HT1080 (cell line): ENCODE measurements at regions not wholly inside any gene's neighbourhood (a gene's known extent, or its start where the extent isn't known, plus 50 kb on each side); places are given as distances from the start of the nearest gene placed in this dataset.
"Not testable (repeated sequence)": the region's sequence is repeated elsewhere in the genome, so short reads cannot be mapped to it uniquely, and the experiment has no call there.

Experiments
- DNase-seq: peaks from one replicate; pipeline ENCODE4 v3.0.0-alpha.2; 2015; ENCODE audit warnings: low read depth

DNA sequence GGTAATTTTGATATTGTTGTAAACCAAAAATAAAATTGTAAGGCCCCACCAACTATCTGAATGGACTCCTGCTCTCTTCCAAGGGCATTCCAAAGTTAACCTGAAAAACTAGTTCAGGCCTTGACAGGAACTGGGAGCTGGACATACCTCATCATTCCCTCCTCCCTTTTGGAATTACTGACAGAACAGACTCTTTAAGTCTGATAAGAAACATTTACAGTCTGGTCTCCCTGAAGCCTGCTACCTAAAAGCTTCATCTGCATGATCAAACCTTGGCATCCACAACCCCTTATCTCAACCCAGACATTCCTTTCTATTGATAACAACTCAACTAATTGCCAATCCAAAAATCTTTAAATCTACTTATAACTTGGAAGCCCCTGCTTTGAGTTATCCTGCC, 123.8 kb downstream of the TLR5 start:
- DNase-seq: no peak

DNA sequence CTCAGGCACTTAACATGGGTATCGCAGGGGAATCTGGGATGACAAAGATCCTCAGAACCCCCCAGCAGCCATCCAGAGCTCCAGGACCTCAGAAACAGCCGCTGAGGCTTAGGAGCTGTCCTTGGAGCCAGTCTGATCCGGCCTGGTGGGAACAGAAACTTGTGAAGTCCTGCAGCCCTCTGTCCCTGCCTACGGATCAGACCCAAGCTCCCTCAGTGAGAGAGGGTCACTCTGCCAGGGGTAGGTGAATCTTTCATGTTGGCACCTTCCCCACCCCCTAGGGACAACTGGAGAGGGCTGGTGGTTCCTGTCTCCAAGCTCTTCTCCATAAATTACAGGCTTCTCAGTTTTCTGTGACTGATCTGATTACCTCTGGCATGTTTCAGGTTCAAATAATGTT, 122.3 kb downstream of the TLR5 start:
- DNase-seq: no peak

DNA sequence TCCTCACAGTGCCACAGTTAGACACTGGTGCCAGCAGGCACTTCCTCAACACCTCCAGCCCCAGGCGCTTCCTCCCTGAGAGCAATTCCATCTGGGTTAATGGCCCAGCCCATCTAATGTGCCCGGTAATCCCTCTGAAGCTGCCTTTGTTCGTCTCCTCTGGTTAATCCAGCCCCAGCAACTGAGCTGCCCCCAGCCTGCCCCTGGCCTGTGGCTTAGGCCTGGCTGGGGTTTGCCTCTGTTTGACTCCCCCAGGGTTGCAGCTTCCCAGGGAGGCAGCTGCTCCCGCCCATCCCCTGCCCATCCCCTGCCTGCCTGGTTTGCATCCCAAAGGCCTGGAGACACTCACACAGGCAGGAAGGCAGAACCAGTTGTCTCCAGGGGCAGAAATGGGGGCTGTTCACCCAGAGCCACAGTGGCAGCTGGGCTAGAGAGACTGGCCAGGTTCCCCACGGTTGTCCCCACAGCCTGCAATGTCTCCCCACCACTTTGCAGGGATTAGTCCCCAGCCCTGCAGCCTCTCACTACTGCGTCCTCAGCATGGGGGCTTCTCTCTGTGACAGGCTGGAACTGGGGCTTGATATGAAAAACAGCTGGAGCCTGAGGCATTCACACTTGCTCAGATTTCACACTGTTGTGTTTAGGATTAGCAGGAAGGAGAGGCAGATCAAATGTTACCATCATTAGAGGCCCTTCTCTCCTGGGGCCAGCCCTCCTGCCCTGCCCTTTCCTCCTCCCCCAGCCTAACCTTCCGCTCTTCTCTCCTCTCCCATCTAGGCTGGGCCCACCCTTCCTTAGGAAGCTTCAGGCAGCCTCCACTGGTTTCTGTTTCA, 120.2 kb downstream of the TLR5 start:
- DNase-seq: no peak

DNA sequence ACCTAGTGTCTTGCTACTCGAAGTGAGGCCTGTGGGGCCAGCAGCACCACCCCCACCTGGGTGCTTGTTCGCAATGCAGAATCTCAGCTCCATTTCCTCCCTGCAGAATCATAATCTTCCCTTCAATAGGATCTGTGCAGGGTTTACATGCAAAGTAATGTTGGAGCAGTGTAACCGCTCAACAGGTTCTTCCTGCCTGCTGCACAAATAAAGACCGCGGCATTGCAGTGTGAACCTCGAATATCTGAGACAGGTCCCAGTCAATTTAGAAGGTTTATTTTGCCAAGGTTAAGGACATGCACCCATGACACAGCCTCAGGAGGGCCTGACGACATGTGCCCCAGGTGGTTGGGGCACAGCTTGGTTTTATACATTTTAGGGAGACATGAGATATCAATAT, 119.2 kb downstream of the TLR5 start:
- DNase-seq: no peak

DNA sequence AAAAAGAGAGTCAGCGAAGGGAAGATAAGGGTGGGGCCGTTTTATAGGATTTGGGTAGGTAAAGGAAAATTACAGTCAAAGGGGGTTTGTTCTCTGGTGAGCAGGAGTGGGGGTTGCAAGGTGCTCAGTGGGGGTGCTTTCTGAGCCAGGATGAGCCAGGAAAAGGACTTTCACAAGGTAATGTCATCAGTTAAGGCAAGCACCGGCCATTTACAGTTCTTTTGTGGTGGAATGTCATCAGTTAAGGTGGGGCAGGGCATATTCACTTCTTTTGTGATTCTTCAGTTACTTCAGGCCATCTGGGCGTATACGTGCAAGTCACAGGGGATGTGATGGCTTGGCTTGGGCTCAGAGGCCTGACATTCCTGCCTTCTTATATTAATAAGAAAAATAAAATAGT, 118.6 kb downstream of the TLR5 start:
- DNase-seq: not testable (repeated sequence)

DNA sequence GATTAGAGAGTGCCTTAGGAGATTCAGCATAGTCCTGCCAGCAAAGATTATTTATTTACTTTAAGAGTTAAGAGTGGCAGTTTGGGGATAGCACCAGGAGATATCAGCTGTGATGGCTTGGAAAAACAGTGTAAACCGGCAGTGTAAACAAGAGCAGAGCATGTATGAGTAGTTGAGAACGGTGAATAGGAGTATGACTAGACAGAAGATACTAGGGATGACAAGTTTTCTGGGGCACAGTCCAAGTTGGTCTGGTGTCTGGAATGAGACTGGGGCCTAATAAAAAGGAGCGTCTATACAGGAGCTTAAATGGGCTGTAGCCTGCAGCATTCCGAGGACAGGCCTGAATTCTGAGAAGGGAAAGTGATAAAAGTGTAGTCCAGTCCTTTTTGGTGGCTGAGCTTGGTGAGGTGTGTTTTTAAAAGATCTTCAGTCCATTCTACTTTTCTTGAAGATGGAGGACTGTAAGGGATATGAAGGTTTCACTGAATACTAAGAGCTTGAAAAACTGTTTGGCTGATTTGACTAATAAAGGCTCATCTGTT, 117.8 kb downstream of the TLR5 start:
- not testable (repeated sequence) for DNase-seq

DNA sequence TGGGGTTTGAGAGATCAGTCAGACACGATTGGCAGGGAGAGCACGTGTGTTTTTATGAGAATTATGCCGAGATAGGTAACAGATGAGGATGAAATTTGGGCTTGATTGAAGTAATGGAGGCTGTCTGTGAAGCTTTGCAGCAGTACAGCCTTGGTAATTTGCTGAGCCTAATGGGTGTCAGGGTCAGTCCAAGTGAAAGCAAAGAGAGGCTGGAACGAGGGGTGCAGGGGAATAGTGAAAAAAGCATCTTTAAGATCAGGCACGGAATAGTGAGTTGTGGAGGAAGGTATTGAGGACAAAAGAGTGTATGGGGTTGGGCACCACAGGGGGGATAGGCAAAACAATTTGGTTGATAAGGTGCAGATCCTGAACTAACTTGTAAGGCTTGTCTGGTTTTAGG, 116.4 kb downstream of the TLR5 start:
- not testable (repeated sequence) for DNase-seq

DNA sequence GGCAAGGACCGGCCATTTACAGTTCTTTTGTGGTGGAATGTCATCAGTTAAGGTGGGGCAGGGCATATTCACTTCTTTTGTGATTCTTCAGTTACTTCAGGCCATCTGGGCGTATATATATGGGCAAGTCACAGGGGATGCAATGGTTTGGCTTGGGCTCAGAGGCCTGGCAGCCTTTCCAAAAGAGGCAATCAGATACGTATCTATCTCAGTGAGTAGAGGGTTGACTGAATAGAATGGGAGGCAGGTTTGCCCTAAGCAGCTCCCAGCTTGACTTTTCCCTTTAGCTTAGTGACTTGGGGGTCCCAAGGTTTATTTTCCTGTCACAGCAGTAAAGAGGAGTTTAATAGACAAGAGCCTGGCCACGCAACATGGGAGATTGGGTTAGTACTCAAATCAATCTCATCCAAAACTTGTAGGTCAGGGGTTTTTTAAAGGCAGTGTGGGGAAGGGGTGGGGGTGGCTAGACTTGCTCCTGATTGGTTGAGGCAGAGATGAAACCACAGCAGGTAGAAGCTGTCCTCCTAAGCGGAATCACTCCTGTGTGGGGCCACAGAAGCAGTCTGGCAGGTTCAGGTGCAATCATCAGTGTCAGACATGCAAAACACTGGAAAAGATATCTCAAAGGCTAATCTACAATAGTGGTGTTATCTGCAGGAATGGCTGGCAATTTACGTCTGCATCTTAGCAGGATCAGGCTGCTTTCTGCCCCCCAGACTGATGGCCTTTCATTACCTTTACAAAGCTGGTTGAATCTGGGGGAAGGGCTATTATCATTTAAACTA, 112.9 kb downstream of the TLR5 start:
- no peak for DNase-seq

DNA sequence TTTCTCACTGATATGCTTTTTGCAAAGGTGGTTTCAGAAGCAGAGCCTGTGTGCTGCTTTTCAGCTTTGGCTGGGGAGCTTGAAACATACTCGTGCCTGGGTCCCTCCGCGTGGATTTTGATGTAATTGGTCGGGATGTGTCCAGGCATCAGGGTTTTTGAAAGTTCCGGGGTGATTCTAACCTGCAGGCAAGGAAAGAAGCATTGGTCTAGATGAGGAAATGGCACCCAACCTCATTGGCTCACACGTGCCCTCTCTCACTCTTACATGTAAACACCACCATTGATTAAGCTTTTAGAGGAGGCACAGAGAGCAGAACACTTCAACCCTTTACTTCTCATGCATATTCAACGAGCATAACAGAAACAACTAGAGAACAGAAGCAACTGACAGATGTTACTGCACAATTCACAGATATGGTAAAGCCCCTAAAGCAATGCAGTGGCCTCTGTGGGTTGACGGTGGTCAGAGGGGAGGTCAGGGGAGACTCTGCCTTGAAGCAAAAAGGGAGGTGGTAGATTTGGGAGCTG, 112.1 kb downstream of the TLR5 start:
- no peak for DNase-seq

DNA sequence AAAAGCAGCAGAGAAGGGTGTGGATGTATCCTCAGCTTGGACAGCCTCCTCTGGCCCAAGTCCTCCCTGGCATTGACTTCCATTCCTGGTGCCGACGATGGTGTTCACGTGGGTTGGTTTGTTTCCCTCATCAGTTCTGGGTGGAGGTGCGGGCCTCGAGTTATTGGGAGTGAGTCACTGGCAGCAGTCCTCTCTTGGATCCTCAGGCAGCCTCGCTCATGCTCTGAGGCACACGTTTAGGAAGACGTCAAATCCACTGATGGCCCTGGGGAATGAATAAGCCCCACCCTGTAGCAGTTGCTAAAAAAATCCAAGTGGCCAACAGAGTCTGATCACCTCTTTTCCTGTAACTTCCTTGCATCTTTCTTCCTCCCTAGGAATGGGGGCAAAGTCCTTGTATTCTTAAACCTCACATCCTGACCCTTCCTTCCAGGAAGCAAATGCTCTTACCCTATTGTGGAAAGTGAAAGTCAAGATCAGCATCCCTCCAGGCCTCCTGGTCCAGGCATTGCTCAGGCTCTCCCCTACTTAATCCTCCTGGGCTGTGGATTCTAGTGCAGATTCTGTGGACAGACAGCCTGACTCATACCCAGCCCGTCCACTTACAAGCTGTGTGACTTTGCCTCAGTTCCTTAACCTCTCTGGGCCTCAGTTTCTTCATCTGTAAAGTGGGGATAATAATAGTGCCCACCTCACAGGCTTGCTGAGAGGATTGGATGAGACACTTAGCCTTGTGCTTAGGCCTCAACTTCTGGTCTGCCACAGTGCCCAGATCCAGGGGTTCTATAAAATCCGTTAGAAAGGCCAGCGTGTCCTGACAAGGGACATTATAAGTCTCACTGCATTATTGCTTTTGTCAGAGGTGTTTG, 111.1 kb downstream of the TLR5 start:
- peak; percentile 34 for DNase-seq

DNA sequence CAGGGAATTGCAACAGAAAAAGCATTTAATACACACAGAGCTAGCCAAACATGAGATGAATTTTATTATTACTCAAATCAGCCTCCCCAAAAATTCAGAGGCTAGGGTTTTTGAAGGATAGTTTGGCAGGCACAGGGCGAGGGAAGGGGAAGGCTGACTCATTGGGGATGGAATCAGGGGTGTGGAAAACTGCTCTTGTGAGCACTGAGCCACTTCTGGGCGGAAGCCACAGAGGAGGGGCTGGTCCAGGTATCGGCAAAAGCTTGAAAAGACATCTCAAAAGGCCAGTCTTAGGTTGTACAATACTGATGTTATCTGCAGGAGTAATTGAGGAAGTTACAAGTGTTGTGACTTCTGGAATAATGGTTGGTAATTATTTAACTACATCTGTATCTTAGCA, 109.4 kb downstream of the TLR5 start:
- DNase-seq: no peak

DNA sequence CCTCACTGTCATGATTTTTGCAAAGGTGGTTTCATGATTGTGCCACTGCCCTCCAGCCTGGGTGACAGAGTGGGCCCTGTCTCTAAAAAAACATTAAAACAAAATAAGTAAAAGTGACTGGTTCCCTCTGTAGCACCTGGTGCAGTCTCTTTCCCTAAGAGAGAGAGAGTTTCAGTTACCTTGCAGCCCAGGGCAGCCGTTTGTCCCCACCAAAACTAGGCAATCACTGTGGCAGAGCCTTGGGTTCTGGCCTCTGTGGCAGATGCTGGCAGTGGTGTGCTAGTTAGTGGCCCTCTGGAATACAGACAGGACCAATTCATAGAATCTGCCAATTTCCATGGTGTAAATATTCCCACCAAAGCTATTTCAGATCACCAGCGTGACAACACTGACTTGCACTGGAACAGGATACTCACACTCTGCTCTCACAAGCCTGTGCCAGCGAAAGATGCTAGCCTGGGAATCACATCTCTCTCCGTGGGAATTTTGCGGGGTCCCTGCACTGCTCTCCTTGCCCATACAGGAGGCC, 108.7 kb downstream of the TLR5 start:
- DNase-seq: no peak

DNA sequence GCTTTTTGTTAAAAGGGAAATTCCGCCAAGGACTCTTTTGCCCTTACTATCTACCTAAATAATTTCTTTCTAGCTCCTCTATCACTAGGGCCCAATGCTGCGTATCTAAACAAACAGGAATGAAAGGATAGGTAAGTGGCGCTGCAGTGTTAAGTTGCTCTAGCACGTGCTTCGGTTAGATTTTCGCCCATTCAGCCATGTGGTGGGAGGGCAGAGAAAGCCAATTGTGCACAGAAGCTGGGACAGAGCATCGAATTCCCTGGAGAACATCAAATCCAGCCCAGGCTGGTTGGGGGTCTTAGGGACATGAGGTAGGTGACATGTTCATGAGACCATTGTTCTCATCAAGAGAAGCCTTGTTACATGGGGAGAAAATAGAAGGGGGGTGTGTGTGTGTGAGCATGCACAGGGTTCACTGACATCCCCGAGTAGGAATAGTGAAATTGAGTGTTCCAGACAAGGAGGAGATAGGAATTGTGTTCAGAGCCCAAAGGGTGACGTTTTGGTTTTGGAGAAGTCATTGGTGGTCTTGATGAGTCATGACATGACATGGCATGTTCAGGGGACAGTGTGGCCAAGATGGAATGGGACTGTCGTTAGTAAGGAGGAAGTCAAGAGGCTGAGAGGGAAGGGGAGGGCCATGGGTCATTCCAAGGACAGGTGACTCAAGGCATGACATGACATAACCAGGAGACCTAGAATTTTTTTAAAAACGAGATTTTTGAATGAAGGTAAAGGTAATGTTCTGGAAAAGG, 107.1 kb downstream of the TLR5 start:
- peak; percentile 10 for DNase-seq

DNA sequence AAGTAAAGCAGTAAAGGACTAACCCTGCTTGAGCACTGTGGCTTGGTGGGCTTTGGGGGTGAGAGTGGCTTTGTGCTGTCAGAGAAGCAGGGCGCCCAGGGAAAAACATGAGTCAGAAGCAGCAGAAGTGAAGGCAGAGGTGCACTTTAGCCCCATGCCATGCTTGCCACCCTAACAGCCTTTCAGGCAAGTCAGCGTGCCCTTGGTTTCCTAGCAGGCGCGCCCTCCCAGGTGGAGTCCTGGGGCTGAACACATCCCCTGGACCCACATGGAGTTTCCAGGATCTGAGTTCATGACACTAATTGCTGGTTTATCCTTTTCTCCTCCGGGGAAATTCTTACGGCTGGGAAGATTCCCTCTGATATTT, 106.6 kb downstream of the TLR5 start:
- no peak for DNase-seq

DNA sequence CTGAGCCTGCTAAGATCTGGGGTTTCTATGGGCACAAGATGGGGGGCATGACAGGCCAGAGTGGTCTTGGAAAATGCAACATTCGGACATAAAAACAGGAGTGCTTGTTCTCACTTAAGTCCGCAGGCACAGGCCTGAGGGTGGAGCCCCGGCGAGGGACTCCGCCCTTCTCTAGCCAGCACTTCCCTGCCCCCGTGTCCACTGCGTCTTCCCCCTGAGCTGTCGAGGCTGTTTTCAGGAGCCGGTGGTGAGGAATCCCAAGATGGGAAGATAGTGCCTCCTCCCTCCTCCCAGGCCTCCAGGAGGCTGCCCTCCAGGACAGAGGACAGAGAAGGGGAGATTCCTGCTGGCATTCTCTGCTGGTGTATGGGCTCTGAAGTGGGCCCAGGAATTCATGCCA, 105.2 kb downstream of the TLR5 start:
- no peak for DNase-seq

DNA sequence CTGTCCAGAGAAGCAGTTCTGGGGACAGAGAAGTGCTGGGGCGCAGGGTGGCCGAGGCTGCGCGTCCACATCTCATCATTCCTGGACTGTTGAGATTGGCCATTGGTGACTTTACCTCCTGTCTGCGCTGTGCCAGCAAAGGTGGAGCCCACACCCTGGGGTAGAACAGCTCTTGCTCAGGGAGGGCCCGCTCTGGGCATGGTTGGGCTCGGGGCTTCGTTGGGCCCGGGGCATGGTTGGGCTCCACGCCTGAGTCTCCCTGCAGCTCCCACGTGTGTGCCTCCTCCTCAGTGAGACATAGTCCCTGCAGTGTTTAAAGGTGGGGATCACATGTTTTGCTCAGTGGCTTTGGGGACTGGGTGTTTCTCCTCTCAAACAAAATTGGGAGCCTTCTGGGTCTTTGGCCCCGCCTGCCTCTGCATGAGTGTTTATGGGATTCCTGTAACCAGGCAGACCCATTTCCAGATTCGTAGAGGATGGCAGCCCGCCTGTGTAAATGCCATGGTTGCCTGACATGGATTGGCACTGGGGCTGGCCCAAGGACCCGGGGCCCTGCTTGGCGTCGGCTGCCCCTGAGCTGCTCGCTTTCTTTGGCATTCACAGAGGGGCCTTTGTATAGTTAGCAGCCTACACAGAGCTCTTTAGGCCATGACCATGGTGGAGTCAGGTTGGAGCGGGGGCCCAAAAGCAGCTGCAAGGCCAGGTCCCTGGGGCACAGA, 104.6 kb downstream of the TLR5 start:
- DNase-seq: no peak

DNA sequence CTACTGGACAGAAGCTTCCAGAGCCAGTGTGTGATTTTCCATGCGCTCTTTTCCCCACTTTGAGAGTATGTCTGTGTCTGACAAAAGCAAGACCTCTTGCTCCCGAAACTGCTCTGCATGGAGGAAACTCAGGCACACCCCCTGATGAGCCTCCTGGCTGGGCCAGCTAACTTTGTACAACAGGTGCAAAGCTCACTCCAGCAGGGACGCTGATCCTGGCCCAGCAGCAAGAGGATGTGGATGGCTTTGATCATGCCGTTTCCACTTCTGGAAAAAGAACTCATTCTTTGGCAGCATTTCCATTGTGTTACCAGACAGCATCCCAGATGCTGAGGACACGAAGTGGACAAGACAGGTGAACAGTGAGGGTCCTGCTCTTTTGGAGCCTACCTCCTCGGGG, 103.1 kb downstream of the TLR5 start:
- no peak for DNase-seq

DNA sequence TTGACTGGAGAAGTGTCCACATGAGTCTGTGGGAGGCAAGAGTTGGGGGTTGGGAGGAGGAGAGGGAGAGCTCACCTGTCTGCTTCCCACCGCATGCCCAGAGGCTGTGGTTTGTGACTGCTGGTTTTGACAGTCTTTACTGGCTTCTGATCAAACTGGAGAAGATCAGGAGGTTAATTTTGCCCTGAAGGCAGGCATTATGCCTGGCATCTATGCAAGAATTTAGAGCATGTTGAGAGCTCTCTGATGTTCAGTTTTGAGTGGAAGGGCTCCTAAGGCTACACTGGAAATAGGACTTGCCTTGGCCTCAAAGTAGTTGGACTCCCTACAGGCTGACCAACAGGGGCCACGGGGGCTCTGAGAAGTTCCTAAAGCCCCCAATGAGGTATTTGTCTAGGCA, 101.6 kb downstream of the TLR5 start:
- DNase-seq: no peak

DNA sequence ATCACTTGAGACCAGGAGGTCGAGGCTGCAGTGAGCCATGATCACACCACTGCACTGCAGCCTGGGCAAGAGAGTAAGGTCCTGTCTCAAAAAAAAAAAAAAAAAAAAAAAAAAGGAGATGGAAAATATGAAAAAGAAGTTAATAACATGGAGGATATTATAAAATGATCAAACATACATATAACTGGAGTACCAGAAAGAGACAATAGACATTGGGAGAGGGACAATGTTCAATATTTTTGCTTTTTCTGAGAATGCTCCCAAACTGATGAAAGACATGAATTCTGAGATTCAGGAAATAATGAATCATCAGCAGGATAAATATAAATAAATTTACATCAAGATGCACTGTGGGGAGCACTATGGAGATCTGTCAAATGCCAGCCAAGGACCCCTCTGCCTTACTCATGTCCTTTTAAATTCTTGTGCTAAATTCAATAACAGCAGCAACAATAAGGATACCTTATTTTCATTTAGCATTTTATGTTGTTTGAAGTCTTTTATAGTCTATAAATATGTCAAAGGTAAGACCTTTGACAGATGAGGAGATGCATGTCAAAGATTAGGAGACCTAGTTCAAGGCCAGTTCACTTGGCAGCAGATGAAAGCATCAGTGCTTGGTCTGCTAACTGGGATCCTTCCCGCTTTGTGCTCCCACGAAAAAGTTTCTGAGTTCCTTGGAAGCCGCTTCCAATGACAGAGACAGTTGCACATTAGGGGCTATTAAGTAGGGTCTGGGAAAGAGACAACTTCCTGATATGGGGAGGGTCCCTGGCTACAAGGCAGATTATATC, 97.7 kb downstream of the TLR5 start:
- DNase-seq: no peak
